ENCODE measurements at regions not wholly inside any gene's neighbourhood (a gene's known extent, or its start where the extent isn't known, plus 50 kb on each side); places are given as distances from the start of the nearest gene placed in this dataset.

- no peak overlapping the region for H3K4me3 ChIP-seq (ENCODE audit: low read depth, low read length)
- no peak for TF ChIP-seq CTCF (IDR thresholded peaks at IDR 0.05; ENCODE audit: low read depth, low read length)
These were observed 199.4 kb upstream of the THBS1 start for GRCh38 chr15:39381517-39381916.

GRCh38 chr15:39388118-39388517 lies 192.8 kb upstream of the THBS1 start:
- H3K4me3 ChIP-seq (ENCODE audit: low read depth, low read length) = no peak overlapping the region
- TF ChIP-seq CTCF (IDR thresholded peaks at IDR 0.05; ENCODE audit: low read depth, low read length) = no peak

GRCh38 chr15:39391230-39391629 lies 189.6 kb upstream of the THBS1 start:
- no peak for TF ChIP-seq CTCF (IDR thresholded peaks at IDR 0.05; ENCODE audit: low read depth, low read length)
- H3K4me3 ChIP-seq (ENCODE audit: low read depth, low read length) = no peak overlapping the region

- H3K4me3 ChIP-seq (ENCODE audit: low read depth, low read length) = no peak overlapping the region
- no peak for TF ChIP-seq CTCF (IDR thresholded peaks at IDR 0.05; ENCODE audit: low read depth, low read length)
These were observed 188.3 kb upstream of the THBS1 start for GRCh38 chr15:39392469-39393047.

GRCh38 chr15:39393575-39394335 lies 187.1 kb upstream of the THBS1 start:
- no peak overlapping the region for H3K4me3 ChIP-seq (ENCODE audit: low read depth, low read length)
- TF ChIP-seq CTCF (IDR thresholded peaks at IDR 0.05; ENCODE audit: low read depth, low read length) = no peak

- no peak for TF ChIP-seq CTCF (IDR thresholded peaks at IDR 0.05; ENCODE audit: low read depth, low read length)
- H3K4me3 ChIP-seq (ENCODE audit: low read depth, low read length) = no peak overlapping the region
These were observed 186.4 kb upstream of the THBS1 start for GRCh38 chr15:39394496-39394895.

- TF ChIP-seq CTCF (IDR thresholded peaks at IDR 0.05; ENCODE audit: low read depth, low read length) = no peak
- H3K4me3 ChIP-seq (ENCODE audit: low read depth, low read length) = no peak overlapping the region
These were observed 183.8 kb upstream of the THBS1 start for GRCh38 chr15:39396979-39397615.

Data from WI38 (cell line).